ENCODE measurements at regions not wholly inside any gene's neighbourhood (a gene's known extent, or its start where the extent isn't known, plus 50 kb on each side); places are given as distances from the start of the nearest gene placed in this dataset.

DNA sequence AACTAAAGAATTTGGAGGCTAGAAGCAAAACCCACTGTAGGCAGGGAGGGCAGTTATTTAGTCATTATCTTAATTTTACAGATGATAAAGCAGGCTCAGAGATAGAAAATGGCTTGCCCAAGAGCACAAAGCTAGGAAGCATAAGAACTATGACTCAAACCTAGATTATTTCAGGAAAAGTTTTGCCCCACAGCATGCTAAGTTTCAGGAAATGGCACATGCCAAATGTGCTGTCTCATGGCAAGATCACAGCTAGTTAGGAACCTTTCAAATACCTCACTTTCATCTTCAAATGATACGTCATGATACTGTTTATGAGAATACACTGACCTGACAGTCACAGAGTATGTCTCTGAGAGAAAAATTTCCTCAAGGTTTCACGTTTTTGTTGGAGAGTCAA, 78.5 kb upstream of the SPANXC start:
- TF ChIP-seq, protein P1, sequence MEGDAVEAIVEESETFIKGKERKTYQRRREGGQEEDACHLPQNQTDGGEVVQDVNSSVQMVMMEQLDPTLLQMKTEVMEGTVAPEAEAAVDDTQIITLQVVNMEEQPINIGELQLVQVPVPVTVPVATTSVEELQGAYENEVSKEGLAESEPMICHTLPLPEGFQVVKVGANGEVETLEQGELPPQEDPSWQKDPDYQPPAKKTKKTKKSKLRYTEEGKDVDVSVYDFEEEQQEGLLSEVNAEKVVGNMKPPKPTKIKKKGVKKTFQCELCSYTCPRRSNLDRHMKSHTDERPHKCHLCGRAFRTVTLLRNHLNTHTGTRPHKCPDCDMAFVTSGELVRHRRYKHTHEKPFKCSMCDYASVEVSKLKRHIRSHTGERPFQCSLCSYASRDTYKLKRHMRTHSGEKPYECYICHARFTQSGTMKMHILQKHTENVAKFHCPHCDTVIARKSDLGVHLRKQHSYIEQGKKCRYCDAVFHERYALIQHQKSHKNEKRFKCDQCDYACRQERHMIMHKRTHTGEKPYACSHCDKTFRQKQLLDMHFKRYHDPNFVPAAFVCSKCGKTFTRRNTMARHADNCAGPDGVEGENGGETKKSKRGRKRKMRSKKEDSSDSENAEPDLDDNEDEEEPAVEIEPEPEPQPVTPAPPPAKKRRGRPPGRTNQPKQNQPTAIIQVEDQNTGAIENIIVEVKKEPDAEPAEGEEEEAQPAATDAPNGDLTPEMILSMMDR (IDR thresholded peaks at IDR 0.05; ENCODE audit: poor library complexity, severe bottlenecking): no peak
- no peak for TF ChIP-seq TAF1 (IDR thresholded peaks at IDR 0.05; ENCODE audit: low read depth)

Measured in neural cell (in vitro differentiated cells).